Endodermal cell (in vitro differentiated cells): ENCODE measurements at regions not wholly inside any gene's neighbourhood (a gene's known extent, or its start where the extent isn't known, plus 50 kb on each side); places are given as distances from the start of the nearest gene placed in this dataset.
A peak's percentile ranks its signal among the peaks of the same experiment; 100 is the strongest.

Experiments
- DNase-seq: peaks from one replicate; pipeline ENCODE4 v3.0.0-alpha.2; 2017
- H3K27ac ChIP-seq: 2 replicates; pipeline ENCODE4 v1.5.1; 2013; ENCODE audit warnings: mild to moderate bottlenecking, low read depth, low read length, moderate library complexity
- H3K27me3 ChIP-seq: 2 replicates; pipeline ENCODE4 v1.6.1; 2013; ENCODE audit warnings: mild to moderate bottlenecking, low read length, moderate library complexity; ENCODE audit not compliant: insufficient read depth, control insufficient read depth, poor library complexity, severe bottlenecking
- H3K36me3 ChIP-seq: 2 replicates; pipeline ENCODE4 v1.7.0; 2013; ENCODE audit warnings: mild to moderate bottlenecking, low read length, moderate library complexity; ENCODE audit not compliant: control insufficient read depth, insufficient read depth
- H3K4me1 ChIP-seq: one replicate; pipeline ENCODE4 v1.7.0; 2013; ENCODE audit warnings: low read length; ENCODE audit not compliant: control insufficient read depth, insufficient read depth
- H3K4me3 ChIP-seq: 2 replicates; pipeline ENCODE4 v1.5.1; 2013; ENCODE audit warnings: mild to moderate bottlenecking, low read length, moderate library complexity
- H3K9ac ChIP-seq: 2 replicates; pipeline ENCODE4 v1.6.1; 2013; ENCODE audit warnings: mild to moderate bottlenecking, low read length, moderate library complexity; ENCODE audit not compliant: poor library complexity, severe bottlenecking; ENCODE audit errors: extremely low read depth
- H3K9me3 ChIP-seq: 2 replicates; pipeline ENCODE4 v1.6.1; 2013; ENCODE audit warnings: mild to moderate bottlenecking, low read length, moderate library complexity; ENCODE audit not compliant: control insufficient read depth
- H3K27ac Mint-ChIP-seq: 2 replicates; pipeline ENCODE4 v1.8.0; 2020; ENCODE audit warnings: mixed read lengths
- H3K27me3 Mint-ChIP-seq: 2 replicates; pipeline ENCODE4 v1.8.0; 2021; ENCODE audit warnings: mild to moderate bottlenecking, mixed read lengths; ENCODE audit not compliant: insufficient read depth
- H3K36me3 Mint-ChIP-seq: 2 replicates; pipeline ENCODE4 v1.8.0; 2020; ENCODE audit warnings: low read depth, mixed read lengths
- H3K4me1 Mint-ChIP-seq: 2 replicates; pipeline ENCODE4 v1.8.0; 2020; ENCODE audit warnings: mixed read lengths
- H3K4me3 Mint-ChIP-seq: 2 replicates; pipeline ENCODE4 v1.8.0; 2020; ENCODE audit warnings: mild to moderate bottlenecking, moderate library complexity, mixed read lengths
- H3K9me3 Mint-ChIP-seq: 2 replicates; pipeline ENCODE4 v1.8.0; 2020; ENCODE audit warnings: mild to moderate bottlenecking, mixed read lengths
- WGBS, 2 experiments: methylation state at CpG; one replicate each; pipeline versions ENCODE4 v1.1.5 to v1.1.7; 2013; ENCODE audit warnings: missing lambda C conversion rate in 2 of 2, mixed read lengths in 1 of 2; ENCODE audit not compliant: insufficient coverage in 1 of 2, insufficient read length in 1 of 2; 5-methylcytosine and 5-hydroxymethylcytosine counted together
- TF ChIP-seq, protein P1 (sequence below): fragments of 200-600 bp; sonication (generic); conservative IDR thresholded peaks from 2 replicates; pipeline ENCODE4 v1.5.0; 2021; ENCODE audit warnings: antibody characterized with exemption, mild to moderate bottlenecking

DNA sequence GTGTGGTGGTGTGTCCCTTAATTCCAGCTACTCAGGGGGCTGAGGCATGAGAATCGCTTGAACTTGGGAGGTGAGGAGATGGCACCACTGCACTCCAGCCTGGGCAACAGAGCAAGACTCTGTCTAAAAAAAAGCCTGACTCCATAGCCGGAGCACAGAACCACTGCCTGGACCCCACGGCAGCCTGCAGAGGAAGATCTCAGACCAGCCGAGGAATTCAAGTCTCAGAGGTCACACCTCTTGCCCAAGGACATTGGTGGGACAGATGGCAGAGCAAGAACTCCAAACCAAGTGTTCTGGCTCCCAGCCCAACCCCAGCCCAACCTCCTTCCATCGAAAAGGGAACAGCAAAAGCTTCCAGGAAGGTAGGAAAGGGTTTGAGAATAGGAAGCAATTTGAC is 70.8 kb downstream of the SMIM20 start:
- Histone ChIP-seq H3K4me3 (no peak overlapping the region), H3K9me3 (no peaks in the 10 kb centered on the region), H3K27ac (no peak overlapping the region), H3K9ac (no peak overlapping the region), H3K27me3 (no peaks in the 10 kb centered on the region), H3K4me1 (no peaks in the 10 kb centered on the region), H3K36me3 (no peaks in the 10 kb centered on the region)
- Mint-ChIP-seq H3K4me1 (peaks cover 2% of the 10 kb centered on the region), H3K27me3 (peaks cover 2% of the 10 kb centered on the region), H3K27ac (no peak overlapping the region), H3K36me3 (no peaks in the 10 kb centered on the region), H3K4me3 (no peak overlapping the region), H3K9me3 (no peaks in the 10 kb centered on the region)
- TF ChIP-seq, protein P1, sequence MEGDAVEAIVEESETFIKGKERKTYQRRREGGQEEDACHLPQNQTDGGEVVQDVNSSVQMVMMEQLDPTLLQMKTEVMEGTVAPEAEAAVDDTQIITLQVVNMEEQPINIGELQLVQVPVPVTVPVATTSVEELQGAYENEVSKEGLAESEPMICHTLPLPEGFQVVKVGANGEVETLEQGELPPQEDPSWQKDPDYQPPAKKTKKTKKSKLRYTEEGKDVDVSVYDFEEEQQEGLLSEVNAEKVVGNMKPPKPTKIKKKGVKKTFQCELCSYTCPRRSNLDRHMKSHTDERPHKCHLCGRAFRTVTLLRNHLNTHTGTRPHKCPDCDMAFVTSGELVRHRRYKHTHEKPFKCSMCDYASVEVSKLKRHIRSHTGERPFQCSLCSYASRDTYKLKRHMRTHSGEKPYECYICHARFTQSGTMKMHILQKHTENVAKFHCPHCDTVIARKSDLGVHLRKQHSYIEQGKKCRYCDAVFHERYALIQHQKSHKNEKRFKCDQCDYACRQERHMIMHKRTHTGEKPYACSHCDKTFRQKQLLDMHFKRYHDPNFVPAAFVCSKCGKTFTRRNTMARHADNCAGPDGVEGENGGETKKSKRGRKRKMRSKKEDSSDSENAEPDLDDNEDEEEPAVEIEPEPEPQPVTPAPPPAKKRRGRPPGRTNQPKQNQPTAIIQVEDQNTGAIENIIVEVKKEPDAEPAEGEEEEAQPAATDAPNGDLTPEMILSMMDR = no peak
- peak; percentile 13 for DNase-seq
- 84 to 89% methylated on average over 4 to 5 of the region's 5 CpGs for WGBS, 2 experiments

DNA sequence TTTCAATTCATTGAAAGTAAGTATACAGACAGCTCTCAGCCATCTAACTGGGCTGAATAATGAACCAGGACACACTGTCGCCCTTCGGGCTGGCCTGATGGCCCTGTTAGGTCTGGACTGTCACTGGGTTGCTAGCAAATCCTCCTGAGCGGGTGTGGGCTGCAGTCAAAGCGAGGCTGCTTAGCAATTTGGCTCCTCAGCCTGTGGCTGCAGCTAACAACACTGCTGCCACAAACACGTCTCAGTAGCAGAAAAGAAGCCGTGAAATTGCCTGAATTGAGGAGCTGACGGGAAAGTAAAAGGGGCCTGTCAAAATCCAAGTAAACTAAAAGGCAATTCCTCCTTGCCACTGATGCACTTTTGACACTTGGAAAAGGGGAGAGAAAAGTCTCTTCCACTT is 72.8 kb downstream of the SMIM20 start:
- DNase-seq = peak; percentile 56
- H3K4me3 ChIP-seq = no peak overlapping the region
- Mint-ChIP-seq H3K36me3 (no peaks in the 10 kb centered on the region), H3K27ac (no peak overlapping the region), H3K27me3 (peaks cover 2% of the 10 kb centered on the region), H3K9me3 (no peaks in the 10 kb centered on the region), H3K4me1 (peaks cover 6% of the 10 kb centered on the region), H3K4me3 (no peak overlapping the region)
- TF ChIP-seq, protein P1 = no peak
- no peaks in the 10 kb centered on the region for H3K27me3 ChIP-seq
- 54 to 82% methylated on average over 5 to 7 of the region's 7 CpGs for WGBS, 2 experiments
- no peaks in the 10 kb centered on the region for H3K36me3 ChIP-seq
- H3K4me1 ChIP-seq = no peaks in the 10 kb centered on the region
- H3K9ac ChIP-seq = no peak overlapping the region
- H3K27ac ChIP-seq = no peak overlapping the region
- H3K9me3 ChIP-seq = no peaks in the 10 kb centered on the region

DNA sequence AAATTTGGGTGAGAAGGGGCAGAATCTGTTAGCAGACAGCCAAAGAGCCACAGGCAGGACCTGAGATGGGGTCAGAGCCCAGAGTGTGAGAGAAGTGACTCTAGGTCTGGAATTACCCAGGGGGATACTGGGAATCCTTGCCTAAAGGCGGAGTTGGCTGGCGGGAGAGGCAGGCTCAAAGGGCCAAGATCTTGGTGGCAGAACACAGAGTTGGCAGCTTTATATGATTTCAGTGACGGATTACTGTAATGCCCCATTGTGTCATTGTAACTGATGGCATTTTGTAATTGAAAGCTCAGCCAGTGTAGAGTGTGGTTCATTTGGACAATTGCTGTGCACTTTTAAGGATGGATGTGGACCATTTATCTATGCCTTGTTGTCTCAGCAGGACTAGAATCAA is 77.3 kb downstream of the SMIM20 start:
- no peaks in the 10 kb centered on the region for H3K36me3 ChIP-seq
- H3K4me1 Mint-ChIP-seq = peaks cover 10% of the 10 kb centered on the region
- no peaks in the 10 kb centered on the region for H3K4me1 ChIP-seq
- H3K27ac ChIP-seq = no peak overlapping the region
- no peak overlapping the region for H3K27ac Mint-ChIP-seq
- H3K9me3 Mint-ChIP-seq = no peaks in the 10 kb centered on the region
- H3K9ac ChIP-seq = no peak overlapping the region
- TF ChIP-seq, protein P1 = no peak
- H3K4me3 ChIP-seq = no peak overlapping the region
- no peaks in the 10 kb centered on the region for H3K36me3 Mint-ChIP-seq
- DNase-seq = peak; percentile 50
- H3K27me3 ChIP-seq = no peaks in the 10 kb centered on the region
- peaks cover 2% of the 10 kb centered on the region for H3K27me3 Mint-ChIP-seq
- WGBS, 2 experiments = 87 to 100% methylated on average over 1 to 3 of the region's 3 CpGs
- H3K4me3 Mint-ChIP-seq = no peak overlapping the region
- H3K9me3 ChIP-seq = no peaks in the 10 kb centered on the region
